NCI-H2107 treated with DMSO at 0.1 percent for 48 hours (cell line): ENCODE measurements at regions not wholly inside any gene's neighbourhood (a gene's known extent, or its start where the extent isn't known, plus 50 kb on each side); places are given as distances from the start of the nearest gene placed in this dataset.

Experiments used
- DNase-seq: peaks from one replicate; lab custom pipeline; 2025; ENCODE audit not compliant: unreplicated experiment; lab: John Stamatoyannopoulos, UW

DNA sequence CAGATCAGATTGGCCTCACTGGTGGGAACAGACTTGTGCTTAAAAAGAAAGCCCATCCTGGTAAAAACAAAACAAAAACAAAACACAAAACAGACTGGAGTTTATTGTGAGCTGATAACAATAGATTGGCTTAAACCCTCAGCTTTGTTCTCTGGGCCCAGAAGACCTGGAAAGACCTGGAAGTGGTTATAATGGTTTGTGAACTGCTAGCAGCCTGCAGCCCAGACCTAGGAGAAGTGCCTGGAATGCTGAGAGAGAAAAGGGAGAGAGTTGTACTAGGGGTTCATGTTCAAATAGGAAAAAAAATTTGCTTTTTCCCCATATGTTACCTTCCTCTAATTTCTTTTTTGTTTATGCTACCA is 396.6 kb downstream of the DMAC1 start:
- DNase-seq: no peak

DNA sequence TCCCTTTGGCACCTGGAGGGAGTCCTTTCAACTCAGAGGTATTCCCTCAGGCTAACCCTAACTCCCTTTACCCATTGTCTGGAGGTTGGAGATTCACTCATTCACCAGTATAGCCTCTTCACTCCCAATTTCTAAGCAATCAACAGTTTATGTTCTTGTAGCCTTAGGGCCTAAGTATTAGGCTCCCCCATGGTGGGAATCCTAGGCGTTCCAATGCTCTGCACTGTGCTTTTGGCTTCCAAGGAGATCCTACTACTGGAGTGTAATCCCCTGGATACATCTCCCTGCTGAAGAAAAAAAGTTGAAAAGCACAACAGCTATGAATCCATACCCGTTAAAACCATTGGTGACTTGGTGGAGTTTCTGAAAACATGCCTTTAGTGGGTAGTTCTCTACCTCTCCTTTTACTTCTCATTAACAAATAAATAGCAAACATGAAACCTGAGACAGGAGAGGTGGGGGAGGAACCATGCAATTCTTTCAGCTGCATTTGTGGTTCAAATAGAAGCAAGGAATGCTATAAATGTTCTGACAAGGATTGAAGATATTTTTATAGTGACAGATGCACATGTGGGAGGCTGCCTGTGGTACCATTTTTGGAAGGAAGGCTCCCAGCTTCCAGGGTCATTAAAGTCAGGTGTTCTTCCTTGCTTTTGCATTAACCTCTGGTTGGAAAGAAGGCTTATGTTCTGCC is 397.1 kb downstream of the DMAC1 start:
- peak; percentile 34 for DNase-seq

- no peak for DNase-seq
Measured at GRCh38 chr9:7401116-7401515, 398.5 kb downstream of the DMAC1 start.

DNA sequence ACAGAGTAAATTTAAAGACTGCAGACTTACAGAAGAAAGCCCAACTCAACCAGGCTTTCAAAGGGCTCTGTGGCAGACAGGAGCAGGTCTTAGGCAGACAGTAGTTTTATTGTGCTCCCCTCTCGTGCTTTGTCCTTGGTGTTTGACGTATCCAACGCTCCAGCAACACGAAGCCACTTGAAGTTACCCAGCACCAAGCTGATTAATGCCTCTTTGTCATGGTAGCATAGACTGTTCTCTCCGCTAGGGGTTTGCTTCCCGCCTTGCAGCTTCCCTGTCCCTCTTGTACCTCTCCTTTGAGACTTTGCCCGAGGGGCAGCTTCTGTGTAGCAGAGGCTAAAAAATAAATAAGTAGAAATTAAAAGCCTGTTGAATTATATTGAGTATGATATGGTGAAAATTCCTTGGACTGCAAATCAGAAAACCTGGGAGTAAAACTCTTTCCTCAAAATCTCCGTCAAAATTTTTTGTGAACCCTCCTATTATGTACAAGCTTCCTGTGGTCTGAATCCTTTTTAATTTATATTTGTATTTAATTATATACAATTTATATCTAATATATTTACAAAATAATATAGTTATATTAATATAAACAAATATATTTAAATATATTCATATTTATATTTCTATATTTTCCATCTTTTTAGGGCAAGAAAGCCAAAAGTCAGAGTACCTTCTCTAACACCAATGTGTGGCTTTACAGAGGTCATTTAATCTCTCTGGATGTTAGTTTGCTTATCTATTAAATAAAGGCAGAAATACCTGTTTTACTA is 405.4 kb downstream of the DMAC1 start:
- peak; percentile 90 for DNase-seq

DNA sequence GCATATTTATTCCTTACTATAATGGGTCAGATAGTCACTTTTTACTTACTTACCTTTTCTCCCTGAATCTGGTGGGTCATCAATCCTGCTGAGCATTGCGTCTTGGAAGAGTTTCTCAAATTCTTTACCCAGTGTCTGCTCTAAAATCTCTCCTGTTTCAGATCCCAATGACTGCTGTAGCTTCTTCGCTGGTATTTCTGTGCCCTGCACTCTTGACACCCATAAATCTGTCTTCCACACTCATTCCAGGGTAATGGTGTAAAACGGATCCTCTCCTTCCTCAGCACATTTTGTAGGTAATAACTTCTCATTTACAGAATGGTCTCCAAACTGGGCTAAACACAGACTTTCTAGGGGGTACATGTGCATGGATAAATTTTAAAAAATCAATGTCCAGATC is 407.4 kb downstream of the DMAC1 start:
- no peak for DNase-seq

GRCh38 chr9:7388755-7389154 is 410.8 kb downstream of the DMAC1 start:
- DNase-seq: no peak

- DNase-seq: no peak
Measured at GRCh38 chr9:7387840-7388239, 411.7 kb downstream of the DMAC1 start.

DNA sequence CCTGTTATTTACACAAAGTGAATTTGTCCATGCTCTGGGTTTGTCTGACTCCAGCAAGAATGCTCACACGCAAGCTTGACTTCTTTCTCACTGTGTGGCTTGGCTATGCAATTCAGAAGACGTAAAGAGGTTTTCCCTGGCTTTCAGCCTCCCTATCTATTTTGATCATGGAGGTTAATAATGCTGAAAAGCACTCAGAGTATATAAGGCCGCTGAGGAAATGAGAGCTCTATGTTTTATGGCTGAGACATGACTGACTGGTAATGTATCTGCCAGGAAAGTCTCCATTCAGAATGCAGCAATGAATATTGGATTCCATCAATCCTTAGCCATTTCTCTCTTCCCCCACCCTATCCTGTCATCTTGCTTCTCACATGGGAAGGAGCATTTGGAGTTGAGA is 417.3 kb downstream of the DMAC1 start:
- DNase-seq: no peak

- no peak for DNase-seq
Measured at GRCh38 chr9:7377489-7377888, 422.1 kb downstream of the DMAC1 start.

DNA sequence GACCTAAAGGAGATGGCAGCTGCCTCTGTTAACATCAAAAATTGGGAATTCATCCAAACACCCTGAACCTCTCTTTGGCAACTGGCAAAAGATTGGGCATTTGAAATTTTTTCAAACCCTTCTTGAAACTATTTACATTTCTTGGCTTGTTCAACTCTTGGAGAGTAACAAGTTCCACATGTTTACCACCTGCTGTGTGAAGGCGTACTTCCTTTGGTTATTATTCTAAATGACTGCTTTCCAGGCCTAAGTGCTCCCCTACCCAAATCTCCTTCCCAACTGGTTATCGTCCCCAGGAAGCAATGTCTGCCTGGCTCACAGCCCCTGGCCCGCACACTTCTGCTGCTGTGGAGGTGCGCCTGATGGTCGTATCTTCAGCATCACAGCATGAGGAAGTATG is 422.7 kb downstream of the DMAC1 start:
- no peak for DNase-seq

DNA sequence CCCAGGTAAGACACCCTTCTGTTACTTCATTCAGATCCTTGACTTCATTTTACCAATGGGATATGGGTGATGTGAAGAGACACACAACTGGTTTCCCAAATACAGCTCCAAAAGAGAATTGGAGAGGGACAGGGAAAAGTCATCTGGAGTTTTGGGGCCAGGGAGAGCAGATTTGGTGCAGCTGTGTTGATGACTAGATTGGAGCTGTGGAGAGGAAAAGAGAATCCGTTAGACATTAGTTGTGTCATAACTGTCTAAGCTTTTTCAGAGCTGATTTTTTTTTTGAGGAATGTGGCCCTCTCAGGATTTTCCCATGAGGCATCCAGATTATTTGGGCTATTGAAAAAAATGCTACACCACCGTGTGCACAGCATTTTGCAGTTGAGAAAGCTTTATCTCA is 423.4 kb downstream of the DMAC1 start:
- DNase-seq: no peak

- DNase-seq: no peak
Measured at GRCh38 chr9:7375013-7375511, 424.5 kb downstream of the DMAC1 start.

DNA sequence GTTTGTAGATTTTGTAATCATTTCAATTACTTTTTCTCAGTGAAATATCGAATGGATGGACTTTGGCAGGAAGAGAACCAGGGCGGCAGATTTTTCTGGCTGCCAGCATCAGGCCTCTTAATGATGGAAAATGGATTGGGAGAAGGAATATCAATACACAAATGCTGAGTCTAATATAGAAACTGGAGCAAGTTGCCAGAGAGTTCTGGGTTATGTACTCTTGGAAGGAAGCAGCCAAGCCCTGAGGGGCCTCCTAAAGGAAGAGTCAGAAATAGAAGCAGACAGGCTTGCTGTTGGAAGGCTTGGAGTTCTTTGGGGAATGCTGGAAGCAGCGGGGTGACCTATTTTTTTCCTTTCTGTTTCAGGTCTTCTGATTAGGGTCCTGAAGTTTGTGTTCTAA is 428.6 kb downstream of the DMAC1 start:
- no peak for DNase-seq

GRCh38 chr9:7370381-7370780 is 429.2 kb downstream of the DMAC1 start:
- DNase-seq: no peak

- DNase-seq: no peak
Measured at GRCh38 chr9:7369384-7369821, 430.2 kb downstream of the DMAC1 start.

- DNase-seq: no peak
Measured at GRCh38 chr9:7368410-7369292, 430.9 kb downstream of the DMAC1 start.

- DNase-seq: no peak
Measured at GRCh38 chr9:7367726-7368125, 431.9 kb downstream of the DMAC1 start.

DNA sequence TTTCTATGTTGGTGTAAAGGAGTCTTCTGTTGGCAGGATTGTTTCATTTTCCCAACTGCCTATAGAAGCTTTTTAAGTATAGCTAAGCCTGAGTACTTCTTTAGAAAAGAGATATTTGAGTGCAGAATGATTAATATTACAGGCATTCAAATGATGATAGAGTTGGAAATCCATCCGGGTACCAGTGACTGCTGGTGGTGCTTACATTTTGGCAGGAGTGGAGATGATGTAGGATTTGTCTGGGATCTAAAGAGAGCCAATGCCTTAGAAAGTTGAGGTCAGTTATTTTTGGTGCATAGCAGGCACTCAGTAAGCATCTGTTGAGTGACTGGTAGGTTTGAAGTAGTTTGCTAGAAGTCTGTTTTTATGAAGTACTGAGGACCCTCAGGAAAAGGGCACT is 433.5 kb downstream of the DMAC1 start:
- no peak for DNase-seq

GRCh38 chr9:7363777-7364477 is 435.7 kb downstream of the DMAC1 start:
- no peak for DNase-seq

DNA sequence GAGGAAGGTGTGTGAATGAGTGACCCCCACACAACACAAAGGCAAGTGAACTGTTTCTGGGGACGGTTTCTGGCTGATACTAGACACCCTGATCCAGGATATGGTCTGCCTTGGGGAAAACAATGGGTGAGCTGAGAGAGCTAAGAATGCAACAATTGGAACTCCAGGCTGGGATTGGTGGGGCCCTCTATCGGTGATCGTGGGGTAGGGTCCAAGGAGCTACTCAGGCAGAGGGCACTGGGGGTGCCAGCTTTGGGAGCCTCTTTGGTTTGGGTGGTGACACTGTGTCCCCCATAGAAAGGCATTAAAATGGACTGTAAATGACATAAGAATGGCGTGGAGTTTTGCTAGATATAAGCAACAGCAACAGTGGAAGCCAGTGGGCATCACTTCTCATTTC is 439.1 kb downstream of the DMAC1 start:
- DNase-seq: no peak

DNA sequence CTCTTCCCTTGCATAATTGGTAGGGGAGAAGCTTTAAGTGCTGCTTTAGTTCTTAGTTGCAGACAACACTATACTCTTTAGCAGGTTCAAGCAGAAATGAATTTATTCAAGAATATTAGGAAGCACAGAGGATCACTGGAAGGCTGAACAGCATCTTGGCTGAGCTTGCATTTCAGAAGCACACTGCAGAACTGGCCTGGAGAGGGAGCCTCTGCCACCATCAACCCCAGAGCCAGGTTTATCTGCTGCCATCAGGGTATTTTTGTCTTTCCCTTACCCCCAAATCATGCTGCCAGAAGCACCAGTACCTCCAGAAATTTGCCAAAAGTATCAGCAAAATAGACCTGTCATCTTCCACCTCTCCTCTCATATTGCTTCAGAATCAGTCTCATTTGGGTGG is 440.7 kb downstream of the DMAC1 start:
- DNase-seq: no peak
